Lower lobe of right lung (tissue), 2 donors: ENCODE measurements at regions not wholly inside any gene's neighbourhood (a gene's known extent, or its start where the extent isn't known, plus 50 kb on each side); places are given as distances from the start of the nearest gene placed in this dataset.

ENCODE experiments used
- ATAC-seq, 2 donors: fragments of 200-7000 bp; cut with Tn5 transposase; one replicate each; pipeline ENCODE4 v1.9.1; 2020 to 2022; ENCODE audit warnings: mild to moderate bottlenecking in 2 of 2, moderate library complexity in 2 of 2
- DNase-seq: peaks from one replicate; pipeline ENCODE4 v3.0.0-alpha.2; 2020
- H3K27ac ChIP-seq: fragments of 200-600 bp; one replicate; pipeline ENCODE4 v1.8.0; 2022
- H3K27me3 ChIP-seq: fragments of 200-600 bp; one replicate; pipeline ENCODE4 v1.8.0; 2022; ENCODE audit warnings: low read depth
- H3K36me3 ChIP-seq: fragments of 200-600 bp; one replicate; pipeline ENCODE4 v1.8.0; 2022; ENCODE audit warnings: mild to moderate bottlenecking
- H3K4me1 ChIP-seq: fragments of 200-600 bp; one replicate; pipeline ENCODE4 v1.8.0; 2022
- H3K4me3 ChIP-seq: fragments of 200-600 bp; one replicate; pipeline ENCODE4 v1.8.0; 2022; ENCODE audit warnings: mild to moderate bottlenecking
- H3K9me3 ChIP-seq: fragments of 200-600 bp; one replicate; pipeline ENCODE4 v1.8.0; 2022
- CTCF ChIP-seq: fragments of 200-600 bp; IDR thresholded peaks from one replicate; pipeline ENCODE4 v1.8.0; 2022; ENCODE audit warnings: antibody characterized with exemption, mild to moderate bottlenecking
- intact Hi-C: fragments of 100-400 bp; cut with DNase I; formaldehyde crosslinking; loops from one replicate; pipeline ENCODE4 v1.11.0; 2022
- donor health status: DM: no; HTN: yes; CAD: no; lungs with severe emphysema.

- Histone ChIP-seq H3K36me3 (no peaks in the 10 kb centered on the region), H3K9me3 (peaks cover 5% of the 10 kb centered on the region), H3K27ac (no peak overlapping the region), H3K4me3 (no peak overlapping the region), H3K4me1 (no peaks in the 10 kb centered on the region), H3K27me3 (no peaks in the 10 kb centered on the region)
- TF ChIP-seq CTCF = no peak
- DNase-seq (no peak), ATAC-seq (no peak)
- intact Hi-C loops = no loop called here
Measured at GRCh38 chr10:129360046-129360445, 107.0 kb upstream of the MGMT start.

DNA sequence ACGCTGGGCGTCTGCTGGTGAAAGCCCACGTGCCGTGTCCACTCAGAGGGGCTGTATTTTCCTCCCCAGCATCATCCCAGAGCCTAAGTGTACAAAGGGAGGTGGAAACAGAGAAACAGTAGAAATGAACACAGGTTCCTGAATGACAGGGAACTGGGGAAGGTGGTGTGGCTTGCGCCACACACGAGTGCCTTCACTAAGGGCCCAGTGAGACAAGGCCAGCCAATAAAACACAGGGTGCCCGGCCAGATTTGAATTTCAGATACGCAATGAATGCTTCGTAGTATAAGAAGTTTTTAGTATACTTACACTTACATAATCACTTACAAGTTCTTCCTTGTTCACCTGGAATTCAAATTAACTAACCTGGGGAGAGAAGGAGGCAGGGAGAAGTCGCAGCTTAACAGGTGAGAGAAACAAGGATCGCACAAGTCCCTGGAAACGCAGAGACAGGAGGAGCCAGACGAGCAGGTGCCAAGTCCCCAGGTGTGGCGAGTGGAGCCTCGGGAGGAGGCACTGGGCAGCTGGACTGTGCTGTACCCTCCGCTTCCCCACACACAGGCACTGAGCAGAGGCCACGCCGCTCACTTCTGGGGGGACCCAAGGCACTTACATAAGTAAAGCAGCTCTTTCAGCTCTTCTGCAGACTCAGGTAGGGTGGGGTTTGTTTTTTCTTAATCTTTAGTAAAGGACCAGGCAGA is 105.2 kb upstream of the MGMT start:
- intact Hi-C loops = no loop called here
- DNase-seq = no peak
- peak; percentile 64 to 72 for ATAC-seq

GRCh38 chr10:129364949-129365348 is 102.1 kb upstream of the MGMT start:
- no peak for TF ChIP-seq CTCF
- no peak overlapping the region for H3K4me3 ChIP-seq
- no peak overlapping the region for H3K27ac ChIP-seq
- no peaks in the 10 kb centered on the region for H3K4me1 ChIP-seq
- H3K9me3 ChIP-seq = no peaks in the 10 kb centered on the region
- ATAC-seq = no peak
- peaks cover 7% of the 10 kb centered on the region for H3K27me3 ChIP-seq
- intact Hi-C loops = no loop called here
- H3K36me3 ChIP-seq = no peaks in the 10 kb centered on the region
- no peak for DNase-seq

More for the DNA sequence above, 105.2 kb upstream of the MGMT start:
- no peaks in the 10 kb centered on the region for H3K4me1 ChIP-seq
- no peaks in the 10 kb centered on the region for H3K36me3 ChIP-seq
- no peak overlapping the region for H3K4me3 ChIP-seq
- no peaks in the 10 kb centered on the region for H3K9me3 ChIP-seq
- TF ChIP-seq CTCF = no peak
- no peaks in the 10 kb centered on the region for H3K27me3 ChIP-seq
- no peak overlapping the region for H3K27ac ChIP-seq

DNA sequence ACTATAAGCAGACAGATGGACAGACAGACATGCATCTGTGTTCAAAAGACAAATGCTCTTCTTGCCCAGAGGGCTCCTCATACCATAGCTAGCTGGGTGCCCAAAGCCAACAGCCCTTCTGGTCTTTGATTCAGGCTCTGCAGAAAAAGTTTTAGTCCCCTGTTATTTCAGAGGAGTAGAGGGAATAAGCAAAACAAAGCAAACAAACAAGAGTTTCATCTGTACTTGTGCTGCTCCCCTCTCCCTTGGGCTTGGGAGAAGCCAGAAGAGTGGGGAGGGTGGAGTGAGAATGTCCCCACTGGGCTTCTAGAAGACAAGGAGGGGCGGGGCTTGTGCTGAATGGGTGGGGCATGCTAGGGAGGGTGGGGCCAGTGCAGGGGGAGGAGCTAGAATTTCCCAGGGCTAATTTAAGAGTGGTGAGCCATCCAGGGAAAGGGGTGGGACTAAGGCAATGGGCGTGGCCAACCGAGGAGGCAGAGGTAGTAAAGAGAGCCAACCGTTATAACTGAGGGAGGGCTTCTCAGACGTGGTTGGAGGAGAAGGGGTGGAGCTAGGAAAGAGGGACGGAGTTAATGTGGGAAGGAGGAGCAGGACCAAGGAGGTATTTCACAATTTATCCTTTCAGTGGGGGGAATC is 101.2 kb upstream of the MGMT start:
- Histone ChIP-seq H3K4me1 (no peaks in the 10 kb centered on the region), H3K9me3 (no peaks in the 10 kb centered on the region), H3K4me3 (no peak overlapping the region), H3K27me3 (peaks cover 7% of the 10 kb centered on the region), H3K36me3 (no peaks in the 10 kb centered on the region), H3K27ac (no peak overlapping the region)
- DNase-seq (no peak), ATAC-seq (no peak)
- intact Hi-C loops = no loop called here
- no peak for TF ChIP-seq CTCF

DNA sequence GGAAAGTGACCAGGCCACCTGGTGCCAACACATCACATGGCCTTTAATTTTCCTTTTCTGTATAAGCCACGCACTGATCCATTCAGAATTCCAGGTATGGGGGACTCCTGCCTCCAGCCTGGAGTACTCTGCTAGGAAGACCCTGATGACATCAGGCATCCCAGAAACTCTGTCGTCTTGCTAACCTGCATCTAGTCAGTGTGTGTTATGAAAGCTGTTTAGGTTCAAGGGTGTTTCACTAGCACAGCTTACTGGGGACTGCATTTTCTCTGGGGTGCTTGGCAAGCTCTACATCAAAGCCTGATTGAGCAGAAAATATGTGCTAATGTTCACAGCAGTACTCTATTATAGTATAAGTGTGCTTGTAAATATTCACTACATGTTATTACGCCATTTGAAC is 100.6 kb upstream of the MGMT start:
- Histone ChIP-seq H3K4me1 (no peaks in the 10 kb centered on the region), H3K27me3 (peaks cover 9% of the 10 kb centered on the region), H3K9me3 (no peaks in the 10 kb centered on the region), H3K27ac (no peak overlapping the region), H3K36me3 (no peaks in the 10 kb centered on the region), H3K4me3 (no peak overlapping the region)
- intact Hi-C loops = no loop called here
- DNase-seq (no peak), ATAC-seq (no peak)
- no peak for TF ChIP-seq CTCF
